Ishikawa (cell line): ENCODE measurements at regions not wholly inside any gene's neighbourhood (a gene's known extent, or its start where the extent isn't known, plus 50 kb on each side); places are given as distances from the start of the nearest gene placed in this dataset.

Experiments
- CEBPB ChIP-seq: IDR thresholded peaks from 2 replicates; pipeline ENCODE4 v1.6.1; 2012
- EP300 ChIP-seq: IDR thresholded peaks from 2 replicates; pipeline ENCODE4 v1.6.1; 2012; ENCODE audit warnings: borderline replicate concordance
- REST ChIP-seq: IDR thresholded peaks from 2 replicates; pipeline ENCODE4 v1.6.1; 2012; ENCODE audit warnings: low read depth, mild to moderate bottlenecking
- USF1 ChIP-seq: IDR thresholded peaks from 2 replicates; pipeline ENCODE4 v1.6.1; 2012

- TF ChIP-seq USF1 = no peak
- no peak for TF ChIP-seq REST
- no peak for TF ChIP-seq CEBPB
- TF ChIP-seq EP300 = no peak
Observed at GRCh38 chr3:182019926-182020325, 308.2 kb downstream of the SOX2 start.
